Eye (tissue), 1 donor: ENCODE measurements at regions not wholly inside any gene's neighbourhood (a gene's known extent, or its start where the extent isn't known, plus 50 kb on each side); places are given as distances from the start of the nearest gene placed in this dataset.

Source experiments
- DNase-seq: peaks from one replicate; pipeline ENCODE4 v3.0.0-alpha.2; 2015

GRCh38 chr20:6956574-6956973 is 189.1 kb downstream of the BMP2 start:
- DNase-seq: no peak

- no peak for DNase-seq
Observed at GRCh38 chr20:6959900-6960312, 192.4 kb downstream of the BMP2 start.

GRCh38 chr20:6966721-6967120 is 199.2 kb downstream of the BMP2 start:
- DNase-seq: no peak

- DNase-seq: no peak
Observed at GRCh38 chr20:6974838-6975237, 207.4 kb downstream of the BMP2 start.

GRCh38 chr20:6975311-6975710 is 207.8 kb downstream of the BMP2 start:
- no peak for DNase-seq

GRCh38 chr20:6976106-6976900 is 208.8 kb downstream of the BMP2 start:
- no peak for DNase-seq

- DNase-seq: no peak
Observed at GRCh38 chr20:6979621-6980020, 212.1 kb downstream of the BMP2 start.

- DNase-seq: no peak
Observed at GRCh38 chr20:6993011-6993410, 225.5 kb downstream of the BMP2 start.

GRCh38 chr20:6993511-6993910 is 226.0 kb downstream of the BMP2 start:
- DNase-seq: no peak

GRCh38 chr20:6994452-6994851 is 227.0 kb downstream of the BMP2 start:
- no peak for DNase-seq

GRCh38 chr20:6998909-6999308 is 231.4 kb downstream of the BMP2 start:
- no peak for DNase-seq

GRCh38 chr20:6999381-6999780 is 231.9 kb downstream of the BMP2 start:
- DNase-seq: no peak

- no peak for DNase-seq
Observed at GRCh38 chr20:7003598-7003997, 236.1 kb downstream of the BMP2 start.

- no peak for DNase-seq
Observed at GRCh38 chr20:7004801-7005200, 237.3 kb downstream of the BMP2 start.

GRCh38 chr20:7010527-7010926 is 243.0 kb downstream of the BMP2 start:
- DNase-seq: no peak

- DNase-seq: no peak
Observed at GRCh38 chr20:7015257-7015656, 247.8 kb downstream of the BMP2 start.

GRCh38 chr20:7022597-7022996 is 255.1 kb downstream of the BMP2 start:
- DNase-seq: no peak

- no peak for DNase-seq
Observed at GRCh38 chr20:7025635-7026034, 258.1 kb downstream of the BMP2 start.

- no peak for DNase-seq
Observed at GRCh38 chr20:7029019-7029418, 261.5 kb downstream of the BMP2 start.

GRCh38 chr20:7031222-7031621 is 263.7 kb downstream of the BMP2 start:
- DNase-seq: no peak

GRCh38 chr20:7038029-7038428 is 270.5 kb downstream of the BMP2 start:
- no peak for DNase-seq

GRCh38 chr20:7057611-7058010 is 290.1 kb downstream of the BMP2 start:
- DNase-seq: no peak

GRCh38 chr20:7078804-7079203 is 311.3 kb downstream of the BMP2 start:
- DNase-seq: no peak

- DNase-seq: no peak
Observed at GRCh38 chr20:7080472-7080871, 313.0 kb downstream of the BMP2 start.

GRCh38 chr20:7085467-7085866 is 318.0 kb downstream of the BMP2 start:
- DNase-seq: peak; percentile 3
